AG09319 (cell line): ENCODE measurements at regions not wholly inside any gene's neighbourhood (a gene's known extent, or its start where the extent isn't known, plus 50 kb on each side); places are given as distances from the start of the nearest gene placed in this dataset.
"Not testable (repeated sequence)": the region's sequence is repeated elsewhere in the genome, so short reads cannot be mapped to it uniquely, and the experiment has no call there.

Experiments used
- DNase-seq: peaks from one replicate; pipeline ENCODE4 v3.0.0-alpha.2; 2010; ENCODE audit warnings: low read depth; ENCODE audit errors: extremely low read depth
- CTCF ChIP-seq: IDR thresholded peaks from 2 replicates; pipeline ENCODE4 v1.5.1; 2011; ENCODE audit warnings: low read depth, mild to moderate bottlenecking, inconsistent platforms, low read length, moderate library complexity

DNA sequence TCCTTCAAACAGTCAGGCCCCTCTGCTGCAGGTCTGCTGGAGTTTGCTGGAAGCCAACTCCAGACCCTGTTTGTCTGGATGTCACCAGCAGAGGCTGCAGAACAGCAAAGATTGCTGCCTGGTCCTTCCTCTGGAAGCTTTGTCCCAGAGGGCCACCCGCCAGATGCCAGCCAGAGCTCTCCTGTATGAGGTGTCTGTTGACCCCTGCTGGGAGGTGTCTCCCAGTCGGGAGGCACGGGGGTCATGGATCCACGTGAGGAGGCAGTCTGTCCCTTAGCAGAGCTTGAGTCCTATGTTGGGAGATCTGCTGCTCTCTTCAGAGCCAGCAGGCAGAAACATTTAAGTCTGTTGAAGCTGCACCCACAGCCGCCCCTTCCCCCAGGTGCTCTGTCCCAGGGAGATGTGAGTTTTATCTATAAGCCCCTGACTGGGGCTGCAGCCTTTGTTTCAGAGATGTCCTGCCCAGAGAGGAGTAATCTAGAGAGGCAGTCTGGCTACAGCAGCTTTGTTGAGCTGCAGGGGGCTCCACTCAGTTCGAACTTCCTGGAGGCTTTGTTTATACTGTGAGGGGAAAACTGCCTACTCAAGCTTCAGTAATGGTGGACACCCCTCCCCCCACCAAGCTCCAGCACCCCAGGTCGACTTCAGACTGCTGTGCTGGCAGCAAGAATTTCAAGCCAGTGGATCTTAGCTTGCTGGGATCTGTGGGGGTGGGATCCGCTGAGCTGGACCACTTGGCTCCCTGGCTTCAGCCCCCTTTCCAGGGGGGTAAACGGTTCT, 72.1 kb downstream of the OGFRL1 start:
- DNase-seq: not testable (repeated sequence)

DNA sequence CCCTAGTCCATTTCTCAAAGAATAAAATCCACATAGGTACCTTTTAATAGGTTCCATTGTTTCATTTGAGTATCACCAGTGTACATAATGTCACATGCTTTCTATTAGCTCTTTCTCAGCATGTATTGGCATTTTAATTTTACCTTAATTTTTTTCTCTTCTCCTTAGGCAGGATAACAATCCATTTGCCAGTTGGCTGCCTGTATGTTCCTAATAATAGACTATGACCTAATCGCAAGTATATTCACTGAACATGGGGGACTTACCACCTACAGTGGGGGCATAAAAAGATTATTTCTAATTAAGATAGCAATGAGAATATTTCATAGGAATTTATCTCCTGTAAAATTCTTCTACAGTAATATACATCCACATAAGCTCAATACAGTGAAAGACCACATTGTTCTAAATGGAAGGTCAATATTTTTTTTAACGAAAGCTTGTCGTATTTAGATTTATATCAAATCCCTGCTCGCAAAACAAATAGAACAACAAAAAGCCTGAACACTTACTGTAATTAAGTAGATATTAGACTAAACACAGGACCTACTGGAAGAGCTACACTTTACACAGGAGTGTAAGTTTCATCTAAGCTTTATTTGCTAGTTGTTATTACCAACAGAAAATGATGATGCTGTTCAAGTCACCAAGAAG, 76.4 kb downstream of the OGFRL1 start:
- TF ChIP-seq CTCF: no peak
- DNase-seq: no peak

GRCh38 chr6:71367756-71368155, 79.1 kb downstream of the OGFRL1 start:
- DNase-seq: no peak
- TF ChIP-seq CTCF: no peak

DNA sequence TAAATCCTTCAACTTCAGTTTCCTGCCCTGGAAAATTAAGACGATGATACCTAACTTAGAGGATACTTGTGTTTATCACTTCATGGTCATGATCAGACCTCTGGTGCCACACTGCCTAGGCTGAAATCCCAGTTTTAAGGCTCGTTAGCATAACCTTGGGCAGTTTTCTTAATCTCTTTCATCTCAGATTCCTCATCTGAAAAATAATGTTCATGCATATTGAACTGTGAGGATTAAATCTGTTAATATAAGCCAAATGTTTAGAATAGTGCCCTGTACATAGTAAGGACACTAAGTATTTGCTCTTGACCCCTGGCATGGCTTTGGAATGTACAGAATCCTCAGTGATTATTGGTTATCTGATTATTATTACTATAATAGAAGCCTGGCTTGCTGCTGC, 79.7 kb downstream of the OGFRL1 start:
- DNase-seq: no peak
- no peak for TF ChIP-seq CTCF

- no peak for TF ChIP-seq CTCF
These were observed 82.9 kb downstream of the OGFRL1 start for GRCh38 chr6:71371559-71371958.

DNA sequence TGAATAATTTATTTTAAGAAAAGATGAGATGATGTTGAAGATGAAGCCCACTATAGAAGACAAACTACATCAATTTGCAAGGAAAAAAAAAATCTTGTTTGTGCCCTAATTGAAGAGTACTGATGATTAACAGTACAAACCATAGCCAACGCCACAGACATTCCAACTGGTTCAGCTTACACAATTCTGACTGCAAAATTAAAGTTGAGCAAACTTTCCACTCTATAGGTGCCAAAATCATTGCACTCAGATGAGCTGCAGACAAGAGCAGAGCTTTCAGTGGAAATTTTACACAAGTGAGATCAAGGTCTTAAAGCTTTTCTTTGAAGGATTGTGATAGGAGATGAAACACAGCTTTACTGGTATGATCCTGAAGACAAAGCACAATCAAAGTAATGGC, 85.3 kb downstream of the OGFRL1 start:
- no peak for DNase-seq
- TF ChIP-seq CTCF: no peak

More at GRCh38 chr6:71371559-71371958, 82.9 kb downstream of the OGFRL1 start:
- DNase-seq: no peak

- no peak for DNase-seq
- TF ChIP-seq CTCF: no peak
These were observed 87.1 kb downstream of the OGFRL1 start for GRCh38 chr6:71375676-71376075.
